NT2/D1 (cell line): ENCODE measurements at regions not wholly inside any gene's neighbourhood (a gene's known extent, or its start where the extent isn't known, plus 50 kb on each side); places are given as distances from the start of the nearest gene placed in this dataset.

Source experiments
- SUZ12 ChIP-seq: IDR thresholded peaks from 2 replicates; pipeline ENCODE4 v1.6.1; 2011; ENCODE audit not compliant: insufficient read length, insufficient read depth; ENCODE audit errors: extremely low read depth
- YY1 ChIP-seq: IDR thresholded peaks from 2 replicates; pipeline ENCODE4 v1.6.1; 2011; ENCODE audit not compliant: insufficient read length, insufficient read depth
- ZNF274 ChIP-seq: IDR thresholded peaks from 2 replicates; pipeline ENCODE4 v1.6.1; 2011; ENCODE audit warnings: mild to moderate bottlenecking, low read depth, low read length

DNA sequence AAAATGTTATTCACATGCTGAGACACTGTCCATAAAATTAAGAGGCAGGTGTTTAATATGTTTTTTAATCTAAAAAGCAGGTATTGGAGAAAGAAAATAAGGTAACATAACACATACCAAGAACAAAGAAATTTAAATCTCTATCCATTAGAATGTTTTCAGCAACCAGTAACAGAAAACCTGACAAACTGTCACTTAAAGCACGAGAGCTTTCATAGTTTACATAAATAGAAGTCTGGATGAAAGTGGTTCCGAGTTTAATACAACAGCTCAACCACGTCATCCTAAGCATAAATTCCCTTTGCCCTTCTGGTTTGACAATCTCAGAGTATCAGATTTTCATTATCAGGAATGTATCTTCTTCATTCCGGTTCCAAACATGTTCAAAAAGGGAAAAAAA, 1249.4 kb upstream of the SORCS1 start:
- TF ChIP-seq ZNF274: no peak
- no peak for TF ChIP-seq SUZ12
- TF ChIP-seq YY1: no peak
